SK-N-SH treated with all-trans-retinoic acid at 6 μM for 48 hours (cell line): ENCODE measurements at regions not wholly inside any gene's neighbourhood (a gene's known extent, or its start where the extent isn't known, plus 50 kb on each side); places are given as distances from the start of the nearest gene placed in this dataset.

Experiments used
- ATAC-seq: fragments of 200-7000 bp; cut with Tn5 transposase; 3 replicates; pipeline ENCODE4 v1.9.1; 2020; ENCODE audit warnings: mild to moderate bottlenecking, moderate library complexity
- ARNTL ChIP-seq: fragments of 450-650 bp; formaldehyde crosslinking; IDR thresholded peaks from 2 replicates; pipeline ENCODE4 v1.5.0; 2020; ENCODE audit warnings: low read depth, mild to moderate bottlenecking, moderate library complexity, borderline replicate concordance
- BACH2 ChIP-seq: fragments of 250-450 bp; sonication (Bioruptor Pico); IDR thresholded peaks from 2 replicates; pipeline ENCODE4 v1.9.0; 2021; ENCODE audit warnings: mild to moderate bottlenecking, borderline replicate concordance
- CSDC2 ChIP-seq: fragments of 250-450 bp; sonication (Bioruptor Pico); IDR thresholded peaks from 2 replicates; pipeline ENCODE4 v1.5.0; 2020; ENCODE audit warnings: mild to moderate bottlenecking, moderate library complexity
- ESRRG ChIP-seq: fragments of 250-450 bp; sonication (Bioruptor Pico); IDR thresholded peaks from 2 replicates; pipeline ENCODE4 v1.6.1; 2021; ENCODE audit warnings: mild to moderate bottlenecking
- GLIS3 ChIP-seq: fragments of 250-450 bp; sonication (Bioruptor Pico); IDR thresholded peaks from 2 replicates; pipeline ENCODE4 v1.5.0; 2020; ENCODE audit warnings: mild to moderate bottlenecking, moderate library complexity
- ISL1 ChIP-seq: fragments of 250-450 bp; sonication (Bioruptor Pico); IDR thresholded peaks from 2 replicates; pipeline ENCODE4 v2.1.2; 2022; ENCODE audit warnings: mild to moderate bottlenecking, moderate library complexity
- OSR1 ChIP-seq: fragments of 250-450 bp; sonication (Bioruptor Pico); IDR thresholded peaks from 2 replicates; pipeline ENCODE4 v1.8.0; 2022; ENCODE audit warnings: moderate library complexity, mild to moderate bottlenecking, inconsistent platforms
- PPARA ChIP-seq: fragments of 250-450 bp; sonication (Bioruptor Pico); IDR thresholded peaks from 2 replicates; pipeline ENCODE4 v1.5.0; 2020; ENCODE audit warnings: mild to moderate bottlenecking, borderline replicate concordance
- RARB ChIP-seq: fragments of 250-450 bp; sonication (Bioruptor Pico); IDR thresholded peaks from 2 replicates; pipeline ENCODE4 v1.8.0; 2021; ENCODE audit warnings: mild to moderate bottlenecking, moderate library complexity
- SNAI2 ChIP-seq: fragments of 250-450 bp; sonication (Bioruptor Pico); IDR thresholded peaks from 2 replicates; pipeline ENCODE4 v1.5.0; 2020; ENCODE audit warnings: mild to moderate bottlenecking, moderate library complexity
- TCF4 ChIP-seq: fragments of 250-450 bp; sonication (Bioruptor Pico); IDR thresholded peaks from 2 replicates; pipeline ENCODE4 v1.8.0; 2021; ENCODE audit warnings: mild to moderate bottlenecking, moderate library complexity, borderline replicate concordance
- TOX ChIP-seq: fragments of 250-450 bp; sonication (Bioruptor Pico); IDR thresholded peaks from 2 replicates; pipeline ENCODE4 v1.8.0; 2021; ENCODE audit warnings: mild to moderate bottlenecking, moderate library complexity, borderline replicate concordance
- ZC3H10 ChIP-seq: fragments of 250-450 bp; sonication (Bioruptor Pico); IDR thresholded peaks from 2 replicates; pipeline ENCODE4 v1.5.1; 2021; ENCODE audit warnings: mild to moderate bottlenecking, moderate library complexity
- ZFP3 ChIP-seq: fragments of 250-450 bp; sonication (Bioruptor Pico); IDR thresholded peaks from 2 replicates; pipeline ENCODE4 v1.5.0; 2020; ENCODE audit warnings: mild to moderate bottlenecking, moderate library complexity
- ZFP30 ChIP-seq: fragments of 450-650 bp; formaldehyde crosslinking; IDR thresholded peaks from 2 replicates; pipeline ENCODE4 v1.5.0; 2022; ENCODE audit warnings: mild to moderate bottlenecking, moderate library complexity
- ZNF565 ChIP-seq: fragments of 450-650 bp; formaldehyde crosslinking; conservative IDR thresholded peaks from 2 replicates; pipeline ENCODE4 v1.5.0; 2020; ENCODE audit warnings: low read depth, mild to moderate bottlenecking, moderate library complexity
- ZNF70 ChIP-seq: fragments of 450-650 bp; formaldehyde crosslinking; IDR thresholded peaks from 2 replicates; pipeline ENCODE4 v1.5.0; 2020; ENCODE audit warnings: mild to moderate bottlenecking, moderate library complexity
- ZNF8 ChIP-seq: fragments of 450-650 bp; formaldehyde crosslinking; IDR thresholded peaks from 2 replicates; pipeline ENCODE4 v1.5.0; 2020; ENCODE audit warnings: mild to moderate bottlenecking, moderate library complexity
- TF ChIP-seq, protein P1 (sequence below): fragments of 250-450 bp; sonication (Bioruptor Pico); IDR thresholded peaks from 2 replicates; pipeline ENCODE4 v1.5.1; 2021; ENCODE audit warnings: mild to moderate bottlenecking, moderate library complexity
- TF ChIP-seq, protein P2 (sequence below): fragments of 250-450 bp; sonication (Bioruptor Pico); IDR thresholded peaks from 2 replicates; pipeline ENCODE4 v1.5.0; 2020; ENCODE audit warnings: mild to moderate bottlenecking, moderate library complexity
- TF ChIP-seq, protein P3 (sequence below): fragments of 250-450 bp; sonication (Bioruptor Pico); IDR thresholded peaks from 2 replicates; pipeline ENCODE4 v1.5.1; 2020; ENCODE audit warnings: low read depth, mild to moderate bottlenecking, moderate library complexity
- TF ChIP-seq, protein P4 (sequence below): fragments of 250-450 bp; sonication (Bioruptor Pico); IDR thresholded peaks from 2 replicates; pipeline ENCODE4 v1.8.0; 2020; ENCODE audit warnings: mild to moderate bottlenecking, moderate library complexity, borderline replicate concordance
- TF ChIP-seq, protein P5 (sequence below): fragments of 250-450 bp; sonication (Bioruptor Pico); IDR thresholded peaks from 2 replicates; pipeline ENCODE4 v1.8.0; 2021; ENCODE audit warnings: low read depth, mild to moderate bottlenecking, moderate library complexity, borderline replicate concordance

DNA sequence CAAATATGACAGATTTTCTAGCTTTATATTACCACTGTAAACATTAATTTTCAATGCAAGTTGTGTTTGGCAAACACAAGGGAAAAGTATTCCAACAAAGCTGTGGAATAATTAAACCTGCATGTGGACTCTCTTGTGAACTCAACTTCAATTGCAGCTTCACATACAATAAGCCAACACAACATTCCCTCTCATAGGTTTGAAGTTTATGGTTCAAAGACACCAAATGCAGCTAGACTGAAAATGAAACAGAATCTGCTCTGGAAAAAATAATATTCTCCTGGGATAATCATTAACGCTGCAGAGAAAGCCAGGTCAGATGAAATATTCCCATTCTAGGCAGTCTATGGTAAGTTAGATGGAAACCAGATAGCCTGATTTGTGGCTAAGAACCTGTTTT is 105.8 kb upstream of the VIPR2 start:
- no peak for ATAC-seq

DNA sequence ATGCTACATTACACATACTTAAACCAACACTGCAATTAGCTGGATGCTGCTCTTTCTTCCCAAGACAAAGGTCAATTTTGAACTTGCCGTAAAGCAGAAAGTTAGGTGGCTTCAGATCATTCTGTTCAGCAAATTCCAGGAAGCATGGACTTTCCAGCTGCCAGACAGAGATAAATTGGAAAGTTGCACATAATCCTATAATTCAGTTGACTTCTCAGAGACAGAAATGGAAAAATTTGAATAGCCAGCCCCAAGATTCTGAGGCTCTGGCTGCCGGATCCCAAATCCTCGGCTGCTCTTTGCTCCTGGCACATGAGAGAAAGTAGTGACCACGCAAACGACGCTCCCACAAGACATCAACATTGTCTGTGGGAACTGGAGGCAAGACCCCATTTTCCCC is 105.0 kb upstream of the VIPR2 start:
- ATAC-seq, result no peak
- no peak for TF ChIP-seq SNAI2 (CRISPR knock-in tag)

More for the DNA sequence above, 105.8 kb upstream of the VIPR2 start:
- no peak for TF ChIP-seq SNAI2 (CRISPR knock-in tag)
- TF ChIP-seq PPARA (CRISPR knock-in tag), result no peak
- no peak for TF ChIP-seq ZNF8
- no peak for TF ChIP-seq ESRRG (CRISPR knock-in tag)
- no peak for TF ChIP-seq ISL1
- no peak for TF ChIP-seq TOX (CRISPR knock-in tag)
- no peak for TF ChIP-seq OSR1 (CRISPR knock-in tag)

DNA sequence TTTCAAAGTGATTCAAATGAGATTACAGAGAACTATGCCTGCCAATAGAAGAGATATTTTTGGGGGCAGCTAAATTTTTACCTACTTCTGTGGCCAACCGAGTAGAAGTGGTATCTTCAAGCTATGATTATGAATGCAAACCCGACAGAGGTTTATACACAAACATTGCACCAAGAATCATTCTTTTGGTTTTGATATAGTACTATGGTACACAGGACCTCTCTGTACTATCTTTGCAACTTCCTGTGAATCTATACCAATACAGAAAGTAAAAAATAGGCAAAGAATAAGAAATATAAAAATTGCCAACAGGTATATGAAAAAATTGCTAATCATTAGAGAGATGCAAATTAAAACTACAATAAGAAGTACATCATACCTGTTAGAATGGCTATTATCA is 103.2 kb upstream of the VIPR2 start:
- no peak for TF ChIP-seq RARB (CRISPR knock-in tag)
- no peak for TF ChIP-seq ZNF565 (CRISPR knock-in tag)
- no peak for TF ChIP-seq SNAI2 (CRISPR knock-in tag)
- no peak for TF ChIP-seq BACH2 (CRISPR knock-in tag)
- ATAC-seq, result no peak

DNA sequence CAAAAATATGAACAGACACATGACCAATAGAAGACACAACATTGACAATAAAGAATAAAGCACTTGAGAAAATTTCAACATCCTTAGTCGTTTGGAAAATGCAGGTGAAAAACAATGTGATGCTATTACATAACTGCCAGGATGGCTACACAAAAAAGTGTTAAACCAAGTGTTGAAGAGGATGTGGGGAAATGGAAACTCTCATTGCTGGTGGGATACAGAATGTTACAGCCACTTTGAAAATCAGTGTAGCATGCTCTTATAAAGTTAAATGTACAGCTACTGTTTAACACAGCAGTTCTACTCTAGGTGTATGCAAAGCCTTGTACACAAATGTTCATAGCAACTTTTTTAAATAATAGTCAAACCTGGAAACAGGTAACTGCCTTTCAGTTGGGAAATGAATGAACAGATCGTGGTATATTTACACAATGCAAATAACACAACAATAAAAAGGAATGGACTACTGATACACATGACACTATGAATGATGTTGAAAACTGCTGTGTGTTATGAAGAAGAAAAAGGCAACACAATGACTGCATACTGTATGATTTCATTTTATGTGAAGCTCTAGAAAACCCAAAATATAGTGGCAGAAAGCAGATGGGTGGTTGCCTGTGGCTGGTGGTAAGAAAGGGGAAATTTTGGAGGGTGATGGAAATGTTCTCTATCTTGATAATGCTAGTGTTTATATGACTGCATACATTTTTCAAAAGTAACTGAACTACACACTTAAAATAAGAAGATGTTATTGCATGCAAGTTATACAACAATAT is 102.2 kb upstream of the VIPR2 start:
- TF ChIP-seq CSDC2 (CRISPR knock-in tag) (no peak), SNAI2 (CRISPR knock-in tag) (no peak), ARNTL (no peak), GLIS3 (CRISPR knock-in tag) (no peak), ISL1 (no peak), RARB (CRISPR knock-in tag) (no peak), ZNF565 (CRISPR knock-in tag) (no peak), ZFP30 (CRISPR knock-in tag) (no peak), ZNF8 (no peak)
- TF ChIP-seq, protein P1, sequence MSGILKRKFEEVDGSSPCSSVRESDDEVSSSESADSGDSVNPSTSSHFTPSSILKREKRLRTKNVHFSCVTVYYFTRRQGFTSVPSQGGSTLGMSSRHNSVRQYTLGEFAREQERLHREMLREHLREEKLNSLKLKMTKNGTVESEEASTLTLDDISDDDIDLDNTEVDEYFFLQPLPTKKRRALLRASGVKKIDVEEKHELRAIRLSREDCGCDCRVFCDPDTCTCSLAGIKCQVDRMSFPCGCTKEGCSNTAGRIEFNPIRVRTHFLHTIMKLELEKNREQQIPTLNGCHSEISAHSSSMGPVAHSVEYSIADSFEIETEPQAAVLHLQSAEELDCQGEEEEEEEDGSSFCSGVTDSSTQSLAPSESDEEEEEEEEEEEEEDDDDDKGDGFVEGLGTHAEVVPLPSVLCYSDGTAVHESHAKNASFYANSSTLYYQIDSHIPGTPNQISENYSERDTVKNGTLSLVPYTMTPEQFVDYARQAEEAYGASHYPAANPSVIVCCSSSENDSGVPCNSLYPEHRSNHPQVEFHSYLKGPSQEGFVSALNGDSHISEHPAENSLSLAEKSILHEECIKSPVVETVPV (CRISPR knock-in tag), result no peak
- TF ChIP-seq, protein P2, sequence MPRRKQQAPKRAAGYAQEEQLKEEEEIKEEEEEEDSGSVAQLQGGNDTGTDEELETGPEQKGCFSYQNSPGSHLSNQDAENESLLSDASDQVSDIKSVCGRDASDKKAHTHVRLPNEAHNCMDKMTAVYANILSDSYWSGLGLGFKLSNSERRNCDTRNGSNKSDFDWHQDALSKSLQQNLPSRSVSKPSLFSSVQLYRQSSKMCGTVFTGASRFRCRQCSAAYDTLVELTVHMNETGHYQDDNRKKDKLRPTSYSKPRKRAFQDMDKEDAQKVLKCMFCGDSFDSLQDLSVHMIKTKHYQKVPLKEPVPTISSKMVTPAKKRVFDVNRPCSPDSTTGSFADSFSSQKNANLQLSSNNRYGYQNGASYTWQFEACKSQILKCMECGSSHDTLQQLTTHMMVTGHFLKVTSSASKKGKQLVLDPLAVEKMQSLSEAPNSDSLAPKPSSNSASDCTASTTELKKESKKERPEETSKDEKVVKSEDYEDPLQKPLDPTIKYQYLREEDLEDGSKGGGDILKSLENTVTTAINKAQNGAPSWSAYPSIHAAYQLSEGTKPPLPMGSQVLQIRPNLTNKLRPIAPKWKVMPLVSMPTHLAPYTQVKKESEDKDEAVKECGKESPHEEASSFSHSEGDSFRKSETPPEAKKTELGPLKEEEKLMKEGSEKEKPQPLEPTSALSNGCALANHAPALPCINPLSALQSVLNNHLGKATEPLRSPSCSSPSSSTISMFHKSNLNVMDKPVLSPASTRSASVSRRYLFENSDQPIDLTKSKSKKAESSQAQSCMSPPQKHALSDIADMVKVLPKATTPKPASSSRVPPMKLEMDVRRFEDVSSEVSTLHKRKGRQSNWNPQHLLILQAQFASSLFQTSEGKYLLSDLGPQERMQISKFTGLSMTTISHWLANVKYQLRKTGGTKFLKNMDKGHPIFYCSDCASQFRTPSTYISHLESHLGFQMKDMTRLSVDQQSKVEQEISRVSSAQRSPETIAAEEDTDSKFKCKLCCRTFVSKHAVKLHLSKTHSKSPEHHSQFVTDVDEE (CRISPR knock-in tag), result no peak
- TF ChIP-seq, protein P3, sequence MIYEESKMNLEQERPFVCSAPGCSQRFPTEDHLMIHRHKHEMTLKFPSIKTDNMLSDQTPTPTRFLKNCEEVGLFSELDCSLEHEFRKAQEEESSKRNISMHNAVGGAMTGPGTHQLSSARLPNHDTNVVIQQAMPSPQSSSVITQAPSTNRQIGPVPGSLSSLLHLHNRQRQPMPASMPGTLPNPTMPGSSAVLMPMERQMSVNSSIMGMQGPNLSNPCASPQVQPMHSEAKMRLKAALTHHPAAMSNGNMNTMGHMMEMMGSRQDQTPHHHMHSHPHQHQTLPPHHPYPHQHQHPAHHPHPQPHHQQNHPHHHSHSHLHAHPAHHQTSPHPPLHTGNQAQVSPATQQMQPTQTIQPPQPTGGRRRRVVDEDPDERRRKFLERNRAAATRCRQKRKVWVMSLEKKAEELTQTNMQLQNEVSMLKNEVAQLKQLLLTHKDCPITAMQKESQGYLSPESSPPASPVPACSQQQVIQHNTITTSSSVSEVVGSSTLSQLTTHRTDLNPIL (CRISPR knock-in tag), result no peak
- no peak for ATAC-seq

DNA sequence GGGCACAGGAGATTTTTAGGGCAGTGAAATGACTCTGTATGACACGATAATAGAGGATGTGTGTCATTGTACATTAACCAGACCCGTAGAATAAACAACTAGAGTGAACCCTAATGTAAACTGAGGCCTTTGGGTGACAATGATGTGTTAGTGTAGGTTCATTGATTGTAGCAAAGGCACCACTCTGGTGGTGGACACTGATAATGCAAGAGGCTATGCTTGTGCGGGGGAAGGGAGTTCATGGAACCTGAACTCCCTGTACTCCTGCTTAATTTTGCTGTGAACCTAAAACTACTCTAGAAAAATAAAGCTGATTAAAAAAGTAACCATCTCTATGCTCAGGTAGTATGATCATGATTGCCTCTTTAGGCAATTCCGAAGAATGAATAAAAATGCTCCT is 96.3 kb upstream of the VIPR2 start:
- TF ChIP-seq ZC3H10 (CRISPR knock-in tag) (no peak), ISL1 (no peak), BACH2 (CRISPR knock-in tag) (no peak), OSR1 (CRISPR knock-in tag) (no peak), RARB (CRISPR knock-in tag) (no peak), ZFP30 (CRISPR knock-in tag) (no peak), ZFP3 (CRISPR knock-in tag) (no peak), ZNF70 (no peak), ARNTL (no peak), TCF4 (CRISPR knock-in tag) (no peak), TOX (CRISPR knock-in tag) (no peak)
- TF ChIP-seq, protein P4, sequence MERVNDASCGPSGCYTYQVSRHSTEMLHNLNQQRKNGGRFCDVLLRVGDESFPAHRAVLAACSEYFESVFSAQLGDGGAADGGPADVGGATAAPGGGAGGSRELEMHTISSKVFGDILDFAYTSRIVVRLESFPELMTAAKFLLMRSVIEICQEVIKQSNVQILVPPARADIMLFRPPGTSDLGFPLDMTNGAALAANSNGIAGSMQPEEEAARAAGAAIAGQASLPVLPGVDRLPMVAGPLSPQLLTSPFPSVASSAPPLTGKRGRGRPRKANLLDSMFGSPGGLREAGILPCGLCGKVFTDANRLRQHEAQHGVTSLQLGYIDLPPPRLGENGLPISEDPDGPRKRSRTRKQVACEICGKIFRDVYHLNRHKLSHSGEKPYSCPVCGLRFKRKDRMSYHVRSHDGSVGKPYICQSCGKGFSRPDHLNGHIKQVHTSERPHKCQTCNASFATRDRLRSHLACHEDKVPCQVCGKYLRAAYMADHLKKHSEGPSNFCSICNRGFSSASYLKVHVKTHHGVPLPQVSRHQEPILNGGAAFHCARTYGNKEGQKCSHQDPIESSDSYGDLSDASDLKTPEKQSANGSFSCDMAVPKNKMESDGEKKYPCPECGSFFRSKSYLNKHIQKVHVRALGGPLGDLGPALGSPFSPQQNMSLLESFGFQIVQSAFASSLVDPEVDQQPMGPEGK (CRISPR knock-in tag), result no peak
- TF ChIP-seq, protein P3 (CRISPR knock-in tag), result no peak
- TF ChIP-seq, protein P5, sequence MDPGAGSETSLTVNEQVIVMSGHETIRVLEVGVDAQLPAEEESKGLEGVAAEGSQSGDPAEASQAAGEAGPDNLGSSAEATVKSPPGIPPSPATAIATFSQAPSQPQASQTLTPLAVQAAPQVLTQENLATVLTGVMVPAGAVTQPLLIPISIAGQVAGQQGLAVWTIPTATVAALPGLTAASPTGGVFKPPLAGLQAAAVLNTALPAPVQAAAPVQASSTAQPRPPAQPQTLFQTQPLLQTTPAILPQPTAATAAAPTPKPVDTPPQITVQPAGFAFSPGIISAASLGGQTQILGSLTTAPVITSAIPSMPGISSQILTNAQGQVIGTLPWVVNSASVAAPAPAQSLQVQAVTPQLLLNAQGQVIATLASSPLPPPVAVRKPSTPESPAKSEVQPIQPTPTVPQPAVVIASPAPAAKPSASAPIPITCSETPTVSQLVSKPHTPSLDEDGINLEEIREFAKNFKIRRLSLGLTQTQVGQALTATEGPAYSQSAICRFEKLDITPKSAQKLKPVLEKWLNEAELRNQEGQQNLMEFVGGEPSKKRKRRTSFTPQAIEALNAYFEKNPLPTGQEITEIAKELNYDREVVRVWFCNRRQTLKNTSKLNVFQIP, result no peak
- no peak for ATAC-seq
